ENCODE measurements at regions not wholly inside any gene's neighbourhood (a gene's known extent, or its start where the extent isn't known, plus 50 kb on each side); places are given as distances from the start of the nearest gene placed in this dataset.

GRCh38 chr14:85195872-85196477 is 334.0 kb upstream of the FLRT2 start:
- TF ChIP-seq, protein P1, sequence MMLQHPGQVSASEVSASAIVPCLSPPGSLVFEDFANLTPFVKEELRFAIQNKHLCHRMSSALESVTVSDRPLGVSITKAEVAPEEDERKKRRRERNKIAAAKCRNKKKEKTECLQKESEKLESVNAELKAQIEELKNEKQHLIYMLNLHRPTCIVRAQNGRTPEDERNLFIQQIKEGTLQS (CRISPR knock-in tag; conservative IDR thresholded peaks at IDR 0.05), result no peak
- TF ChIP-seq, protein P2, sequence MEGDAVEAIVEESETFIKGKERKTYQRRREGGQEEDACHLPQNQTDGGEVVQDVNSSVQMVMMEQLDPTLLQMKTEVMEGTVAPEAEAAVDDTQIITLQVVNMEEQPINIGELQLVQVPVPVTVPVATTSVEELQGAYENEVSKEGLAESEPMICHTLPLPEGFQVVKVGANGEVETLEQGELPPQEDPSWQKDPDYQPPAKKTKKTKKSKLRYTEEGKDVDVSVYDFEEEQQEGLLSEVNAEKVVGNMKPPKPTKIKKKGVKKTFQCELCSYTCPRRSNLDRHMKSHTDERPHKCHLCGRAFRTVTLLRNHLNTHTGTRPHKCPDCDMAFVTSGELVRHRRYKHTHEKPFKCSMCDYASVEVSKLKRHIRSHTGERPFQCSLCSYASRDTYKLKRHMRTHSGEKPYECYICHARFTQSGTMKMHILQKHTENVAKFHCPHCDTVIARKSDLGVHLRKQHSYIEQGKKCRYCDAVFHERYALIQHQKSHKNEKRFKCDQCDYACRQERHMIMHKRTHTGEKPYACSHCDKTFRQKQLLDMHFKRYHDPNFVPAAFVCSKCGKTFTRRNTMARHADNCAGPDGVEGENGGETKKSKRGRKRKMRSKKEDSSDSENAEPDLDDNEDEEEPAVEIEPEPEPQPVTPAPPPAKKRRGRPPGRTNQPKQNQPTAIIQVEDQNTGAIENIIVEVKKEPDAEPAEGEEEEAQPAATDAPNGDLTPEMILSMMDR (IDR thresholded peaks at IDR 0.05), result peak; percentile 52
- TF ChIP-seq IRF1 (CRISPR knock-in tag; IDR thresholded peaks at IDR 0.05) (no peak), ZNF219 (CRISPR knock-in tag; IDR thresholded peaks at IDR 0.05; ENCODE audit: borderline replicate concordance) (no peak), ESRRA (CRISPR knock-in tag; IDR thresholded peaks at IDR 0.05; ENCODE audit: borderline replicate concordance) (no peak), GABPB1 (CRISPR knock-in tag; IDR thresholded peaks at IDR 0.05) (no peak)
- TF ChIP-seq, protein P3, sequence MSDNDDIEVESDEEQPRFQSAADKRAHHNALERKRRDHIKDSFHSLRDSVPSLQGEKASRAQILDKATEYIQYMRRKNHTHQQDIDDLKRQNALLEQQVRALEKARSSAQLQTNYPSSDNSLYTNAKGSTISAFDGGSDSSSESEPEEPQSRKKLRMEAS (CRISPR knock-in tag; IDR thresholded peaks at IDR 0.05), result no peak

Measured in WTC11 (cell line).